Suppressor macrophage treated with lipopolysaccharide for 1 hour (primary cell): ENCODE measurements at regions not wholly inside any gene's neighbourhood (a gene's known extent, or its start where the extent isn't known, plus 50 kb on each side); places are given as distances from the start of the nearest gene placed in this dataset.

Experiments
- DNase-seq, 3 donors: peaks; one replicate each; pipeline ENCODE4 v3.0.0-alpha.2; 2020 to 2022

- DNase-seq: no peak
These were observed 726.4 kb upstream of the TYRP1 start for GRCh38 chr9:11966786-11967185.

- DNase-seq: no peak
These were observed 724.6 kb upstream of the TYRP1 start for GRCh38 chr9:11968631-11969030.

GRCh38 chr9:11973011-11973410 is 720.2 kb upstream of the TYRP1 start:
- DNase-seq: no peak

GRCh38 chr9:11973511-11973910 is 719.7 kb upstream of the TYRP1 start:
- DNase-seq: no peak

- no peak for DNase-seq
These were observed 700.3 kb upstream of the TYRP1 start for GRCh38 chr9:11992866-11993265.

- no peak for DNase-seq
These were observed 678.7 kb upstream of the TYRP1 start for GRCh38 chr9:12014488-12014887.

- DNase-seq: no peak
These were observed 639.0 kb upstream of the TYRP1 start for GRCh38 chr9:12054235-12054634.

- DNase-seq: no peak
These were observed 636.3 kb upstream of the TYRP1 start for GRCh38 chr9:12056874-12057273.

- no peak for DNase-seq
These were observed 633.1 kb upstream of the TYRP1 start for GRCh38 chr9:12060067-12060466.

GRCh38 chr9:12060811-12061210 is 632.4 kb upstream of the TYRP1 start:
- DNase-seq: no peak

- DNase-seq: no peak
These were observed 628.1 kb upstream of the TYRP1 start for GRCh38 chr9:12065050-12065449.

- no peak for DNase-seq
These were observed 627.5 kb upstream of the TYRP1 start for GRCh38 chr9:12065686-12066085.

- no peak for DNase-seq
These were observed 626.6 kb upstream of the TYRP1 start for GRCh38 chr9:12066455-12067035.

GRCh38 chr9:12069366-12069765 is 623.8 kb upstream of the TYRP1 start:
- DNase-seq: no peak

GRCh38 chr9:12085399-12085798 is 607.8 kb upstream of the TYRP1 start:
- no peak for DNase-seq

- DNase-seq: no peak
These were observed 601.2 kb upstream of the TYRP1 start for GRCh38 chr9:12091865-12092527.

GRCh38 chr9:12094046-12094445 is 599.1 kb upstream of the TYRP1 start:
- no peak for DNase-seq

GRCh38 chr9:12095931-12096330 is 597.3 kb upstream of the TYRP1 start:
- no peak for DNase-seq

GRCh38 chr9:12133416-12133815 is 559.8 kb upstream of the TYRP1 start:
- DNase-seq: no peak

GRCh38 chr9:12141422-12141821 is 551.8 kb upstream of the TYRP1 start:
- no peak for DNase-seq

- DNase-seq: no peak
These were observed 537.6 kb upstream of the TYRP1 start for GRCh38 chr9:12155401-12156134.

GRCh38 chr9:12162181-12162815 is 530.9 kb upstream of the TYRP1 start:
- DNase-seq: no peak

- DNase-seq: no peak
These were observed 529.3 kb upstream of the TYRP1 start for GRCh38 chr9:12163723-12164458.
